IMR-90 (cell line): ENCODE measurements at regions not wholly inside any gene's neighbourhood (a gene's known extent, or its start where the extent isn't known, plus 50 kb on each side); places are given as distances from the start of the nearest gene placed in this dataset.

ENCODE experiments used
- ATAC-seq: fragments of 200-7000 bp; cut with Tn5 transposase; 2 replicates; pipeline ENCODE4 v1.9.1; 2020; ENCODE audit warnings: low read depth, mild to moderate bottlenecking, moderate library complexity
- BruUV-seq: library from RNA; stranded (reverse); fragments of 400-500 nt; replicated peaks from 2 replicates; lab custom pipeline; 2021; lab: Mats Ljungman, UMichigan
- CTCF ChIA-PET: fragments of 300-600 bp; formaldehyde crosslinking; extraction: SDS; loops from one replicate; lab custom pipeline; 2021; ENCODE audit warnings: antibody characterized with exemption; lab: Yijun Ruan, JAX
- POLR2A ChIA-PET: fragments of 300-600 bp; sonication (Branson Sonifier 250); formaldehyde crosslinking; loops from one replicate; lab custom pipeline; 2022; ENCODE audit warnings: antibody characterized with exemption; ENCODE audit not compliant: unreplicated experiment; lab: Charles Lee
- DNase-seq: peaks from one replicate; pipeline ENCODE4 v3.0.0; 2013
- H2AFZ ChIP-seq: replicated peaks from 2 replicates; pipeline ENCODE3; 2013; ENCODE audit warnings: low read length, mild to moderate bottlenecking; ENCODE audit not compliant: poor library complexity
- H2AK5ac ChIP-seq: 2 replicates; pipeline ENCODE4 v1.6.1; 2013; ENCODE audit warnings: low read depth, low read length, inconsistent platforms
- H2AK9ac ChIP-seq: replicated peaks from 2 replicates; pipeline ENCODE3; 2013; ENCODE audit warnings: mild to moderate bottlenecking, low read depth, low read length, moderate library complexity; ENCODE audit not compliant: poor library complexity
- H2BK120ac ChIP-seq: 2 replicates; pipeline ENCODE4 v1.6.1; 2013; ENCODE audit warnings: low read depth, low read length, inconsistent platforms
- H2BK15ac ChIP-seq: 3 replicates; pipeline ENCODE4 v1.6.1; 2013; ENCODE audit warnings: low read depth, low read length, inconsistent platforms
- H2BK20ac ChIP-seq: 2 replicates; pipeline ENCODE4 v1.6.1; 2013; ENCODE audit warnings: low read depth, mild to moderate bottlenecking, inconsistent platforms, low read length, moderate library complexity
- H2BK5ac ChIP-seq: 2 replicates; pipeline ENCODE4 v1.6.1; 2013; ENCODE audit warnings: mild to moderate bottlenecking, low read depth, low read length, inconsistent platforms; ENCODE audit not compliant: poor library complexity, severe bottlenecking
- H3K14ac ChIP-seq: replicated peaks from 2 replicates; pipeline ENCODE4 v1.6.1; 2013; ENCODE audit warnings: low read depth, low read length, inconsistent platforms
- H3K18ac ChIP-seq: 2 replicates; pipeline ENCODE4 v1.6.1; 2013; ENCODE audit warnings: low read depth, low read length, control low read depth
- H3K23ac ChIP-seq: 2 replicates; pipeline ENCODE4 v1.6.1; 2013; ENCODE audit warnings: low read depth, low read length, inconsistent platforms
- H3K27ac ChIP-seq: 2 replicates; pipeline ENCODE4 v1.5.1; 2013; ENCODE audit warnings: mild to moderate bottlenecking, control low read depth, low read length; ENCODE audit not compliant: insufficient read depth
- H3K27me3 ChIP-seq: 2 replicates; pipeline ENCODE4 v1.6.1; 2013; ENCODE audit warnings: low read length; ENCODE audit not compliant: control insufficient read depth, insufficient read depth
- H3K36me3 ChIP-seq: 2 replicates; pipeline ENCODE4 v1.6.1; 2013; ENCODE audit warnings: low read length, mixed read lengths; ENCODE audit not compliant: control insufficient read depth, insufficient read depth
- H3K4ac ChIP-seq: 2 replicates; pipeline ENCODE4 v1.6.1; 2013; ENCODE audit warnings: low read depth, low read length, inconsistent platforms
- H3K4me1 ChIP-seq: 2 replicates; pipeline ENCODE4 v1.6.1; 2013; ENCODE audit warnings: low read length, mixed read lengths; ENCODE audit not compliant: control insufficient read depth, insufficient read depth
- H3K4me2 ChIP-seq: 2 replicates; pipeline ENCODE4 v1.6.1; 2013; ENCODE audit warnings: low read depth, mild to moderate bottlenecking, control low read depth, low read length, moderate library complexity
- H3K4me3 ChIP-seq: 2 replicates; pipeline ENCODE4 v1.5.1; 2013; ENCODE audit warnings: low read depth, mild to moderate bottlenecking, control low read depth, low read length, moderate library complexity; ENCODE audit not compliant: insufficient read depth
- H3K56ac ChIP-seq: 2 replicates; pipeline ENCODE4 v1.6.1; 2013; ENCODE audit warnings: low read length, inconsistent platforms; ENCODE audit not compliant: insufficient read depth; ENCODE audit errors: extremely low read depth
- H3K79me1 ChIP-seq, 2 experiments: 2 replicates each; pipeline ENCODE4 v1.6.1; 2013; ENCODE audit warnings: low read length in 2 of 2, inconsistent platforms in 1 of 2, low read depth in 1 of 2
- H3K9ac ChIP-seq: 2 replicates; pipeline ENCODE4 v1.6.1; 2013; ENCODE audit warnings: low read depth, low read length, control low read depth
- H3K9me1 ChIP-seq: 2 replicates; pipeline ENCODE4 v1.6.1; 2013; ENCODE audit warnings: low read length, inconsistent platforms; ENCODE audit not compliant: insufficient read depth
- H3K9me3 ChIP-seq: 2 replicates; pipeline ENCODE4 v1.6.1; 2013; ENCODE audit warnings: low read length; ENCODE audit not compliant: control insufficient read depth, insufficient read depth
- H4K20me1 ChIP-seq: 2 replicates; pipeline ENCODE4 v1.6.1; 2013; ENCODE audit warnings: low read length, inconsistent platforms; ENCODE audit not compliant: insufficient read depth
- H4K5ac ChIP-seq: 2 replicates; pipeline ENCODE4 v1.6.1; 2013; ENCODE audit warnings: mild to moderate bottlenecking, low read depth, low read length, control low read depth
- H4K8ac ChIP-seq, 2 experiments: 2 replicates each; pipeline ENCODE4 v1.6.1; 2013; ENCODE audit warnings: low read depth in 2 of 2, low read length in 2 of 2, control low read depth in 1 of 2, inconsistent platforms in 1 of 2
- H4K91ac ChIP-seq: 2 replicates; pipeline ENCODE4 v1.6.1; 2013; ENCODE audit warnings: low read depth, low read length, inconsistent platforms; ENCODE audit not compliant: insufficient read depth
- BHLHE40 ChIP-seq: fragments of 150-350 bp; IDR thresholded peaks from 2 replicates; pipeline ENCODE4 v1.6.1; 2016; ENCODE audit warnings: mild to moderate bottlenecking, low read depth, low read length
- CEBPB ChIP-seq: IDR thresholded peaks from 2 replicates; pipeline ENCODE4 v1.6.1; 2012; ENCODE audit warnings: low read depth, low read length, improper control_type of control experiment
- CHD1 ChIP-seq: IDR thresholded peaks from 2 replicates; pipeline ENCODE4 v1.6.1; 2012; ENCODE audit warnings: low read depth, low read length, improper control_type of control experiment
- CTCF ChIP-seq: conservative IDR thresholded peaks from 2 replicates; pipeline ENCODE4 v1.5.1; 2012; ENCODE audit warnings: mild to moderate bottlenecking, low read depth, low read length, improper control_type of control experiment
- ELK1 ChIP-seq: fragments of 150-350 bp; IDR thresholded peaks from 2 replicates; pipeline ENCODE4 v1.6.1; 2016; ENCODE audit warnings: low read depth, mild to moderate bottlenecking, low read length, moderate library complexity, borderline replicate concordance
- FOS ChIP-seq: fragments of 150-350 bp; IDR thresholded peaks from 2 replicates; pipeline ENCODE4 v1.6.1; 2016; ENCODE audit warnings: low read depth, low read length
- MAFK ChIP-seq: IDR thresholded peaks from 2 replicates; pipeline ENCODE4 v1.6.1; 2012; ENCODE audit warnings: low read depth, low read length, improper control_type of control experiment
- MAZ ChIP-seq: IDR thresholded peaks from 2 replicates; pipeline ENCODE4 v1.6.1; 2012; ENCODE audit warnings: low read depth, mild to moderate bottlenecking, low read length, improper control_type of control experiment, moderate library complexity, borderline replicate concordance
- MXI1 ChIP-seq: IDR thresholded peaks from 2 replicates; pipeline ENCODE4 v1.6.1; 2012; ENCODE audit warnings: low read depth, mild to moderate bottlenecking, low read length, moderate library complexity, borderline replicate concordance
- NFE2L2 ChIP-seq: fragments of 150-350 bp; IDR thresholded peaks from 2 replicates; pipeline ENCODE4 v1.6.1; 2016; ENCODE audit warnings: low read depth, mild to moderate bottlenecking, low read length
- POLR2A ChIP-seq: IDR thresholded peaks from 2 replicates; pipeline ENCODE4 v1.6.1; 2012; ENCODE audit warnings: mild to moderate bottlenecking, low read depth, low read length
- RAD21 ChIP-seq: IDR thresholded peaks from 2 replicates; pipeline ENCODE4 v1.6.1; 2012; ENCODE audit warnings: low read length, improper control_type of control experiment
- RCOR1 ChIP-seq: IDR thresholded peaks from 2 replicates; pipeline ENCODE4 v1.6.1; 2012; ENCODE audit warnings: mild to moderate bottlenecking, low read length, improper control_type of control experiment; ENCODE audit not compliant: insufficient replicate concordance
- RFX5 ChIP-seq: IDR thresholded peaks from 2 replicates; pipeline ENCODE4 v1.8.0; 2012; ENCODE audit warnings: low read depth, mild to moderate bottlenecking, low read length, moderate library complexity
- SMC3 ChIP-seq: fragments of 150-350 bp; IDR thresholded peaks from 2 replicates; pipeline ENCODE4 v1.6.1; 2016; ENCODE audit warnings: low read depth, mild to moderate bottlenecking, antibody characterized with exemption, low read length, moderate library complexity
- USF2 ChIP-seq: fragments of 150-350 bp; IDR thresholded peaks from 2 replicates; pipeline ENCODE4 v1.6.1; 2017; ENCODE audit warnings: mild to moderate bottlenecking, antibody characterized with exemption, low read length, low read depth
- WGBS, 2 experiments: methylation state at CpG; one replicate each; pipeline versions ENCODE4 v1.1.5 to v1.1.7; 2013; ENCODE audit warnings: missing lambda C conversion rate in 2 of 2; ENCODE audit not compliant: insufficient read length in 1 of 2; ENCODE audit errors: extremely low coverage in 2 of 2; 5-methylcytosine and 5-hydroxymethylcytosine counted together
- dilution Hi-C: fragments of 300-500 bp; cut with HindIII; formaldehyde crosslinking; loops from one replicate; pipeline ENCODE4 v1.14.3; 2018; ENCODE audit warnings: low sequenced_read_pairs; ENCODE audit not compliant: unreplicated experiment
- in situ Hi-C: fragments of 300-500 bp; cut with MboI; formaldehyde crosslinking; loops from 3 replicates; pipeline ENCODE4 v1.14.3; 2019; ENCODE audit warnings: low sequenced_read_pairs, inconsistent platforms, mixed read lengths
- intact Hi-C: fragments of 100-400 bp; cut with micrococcal nuclease; formaldehyde crosslinking; loops from 2 replicates; pipeline ENCODE4 v1.10.0; 2022

GRCh38 chr9:21708856-21709255 is 93.6 kb upstream of the MTAP start:
- no peak overlapping the region for H3K56ac ChIP-seq
- BruUV-seq: no TSS peak
- no peaks in the 10 kb centered on the region for H3K9me3 ChIP-seq
- no peaks in the 10 kb centered on the region for H3K27me3 ChIP-seq
- no peak overlapping the region for H2AFZ ChIP-seq
- H2BK15ac ChIP-seq: 0 out of 3 replicates have a peak overlapping the region, but pooled peaks have one; percentile 26
- TF ChIP-seq CTCF (no peak), POLR2A (no peak), SMC3 (no peak), NFE2L2 (no peak), FOS (no peak), USF2 (no peak), CHD1 (no peak), ELK1 (no peak), MXI1 (no peak), RAD21 (no peak), MAFK (no peak), CEBPB (no peak), MAZ (no peak), BHLHE40 (no peak), RFX5 (no peak), RCOR1 (no peak)
- in situ Hi-C loops (no loop called here), intact Hi-C loops (loop anchor here (1.0 to 5.0 kb wide), 3 partner anchors 80 to 242 kb away; no protein-coding TSS in a partner anchor), dilution Hi-C loops (no loop called here)
- H3K4me3 ChIP-seq: no peak overlapping the region
- ChIA-PET CTCF (interaction anchor here (0.6 to 1.3 kb wide), 12 partner anchors 10 to 514 kb away, joined by 3 to 4 read pairs (median 3); no protein-coding TSS in a partner anchor), POLR2A (no interaction called here)
- H3K27ac ChIP-seq: no peak overlapping the region
- no peak overlapping the region for H3K18ac ChIP-seq
- H4K5ac ChIP-seq: no peak overlapping the region; the same call in 1 of the 2 replicates
- H3K23ac ChIP-seq: no peak overlapping the region
- WGBS, 2 experiments: 60% methylated on average over 1 of the region's 4 CpGs; no CpG with 5 or more reads in 1 of the 2 experiments
- ATAC-seq (no peak), DNase-seq (no peak)
- no peak overlapping the region for H2AK9ac ChIP-seq
- no peak overlapping the region for H2BK5ac ChIP-seq
- H3K14ac ChIP-seq: no peak overlapping the region
- H4K91ac ChIP-seq: no peak overlapping the region
- H2AK5ac ChIP-seq: 0 out of 2 replicates have a peak overlapping the region, but pooled peaks have one; percentile 31
- H3K36me3 ChIP-seq: no peaks in the 10 kb centered on the region
- no peak overlapping the region for H3K4ac ChIP-seq
- peaks cover 6% of the 10 kb centered on the region; the same call in 1 of the 2 replicates for H3K4me1 ChIP-seq
- H3K79me1 ChIP-seq: no peaks in the 10 kb centered on the region
- no peaks in the 10 kb centered on the region for H3K9me1 ChIP-seq
- H3K9ac ChIP-seq: no peak overlapping the region
- H4K8ac ChIP-seq: no peak overlapping the region
- H4K20me1 ChIP-seq: no peaks in the 10 kb centered on the region
- no peak overlapping the region for H2BK20ac ChIP-seq
- no peak overlapping the region for H3K4me2 ChIP-seq
- no peak overlapping the region for H2BK120ac ChIP-seq
